Gastroesophageal sphincter (tissue), 3 donors: ENCODE measurements at regions not wholly inside any gene's neighbourhood (a gene's known extent, or its start where the extent isn't known, plus 50 kb on each side); places are given as distances from the start of the nearest gene placed in this dataset.

Source experiments
- EP300 ChIP-seq: sonication (generic); formaldehyde crosslinking; IDR thresholded peaks from one replicate; pipeline ENCODE4 v1.6.1; 2017; ENCODE audit warnings: antibody characterized with exemption, mild to moderate bottlenecking
- TF ChIP-seq, protein P1 (sequence below), 4 experiments: fragments of 200-600 bp in 2 of 4; fragments of 450-650 bp in 2 of 4; sonication (generic) in 1 of 4; IDR thresholded peaks; one replicate each; pipeline ENCODE4 v1.5.1; 2017 to 2019; ENCODE audit warnings: antibody characterized with exemption in 4 of 4, mild to moderate bottlenecking in 2 of 4, moderate library complexity in 2 of 4

- TF ChIP-seq, protein P1, sequence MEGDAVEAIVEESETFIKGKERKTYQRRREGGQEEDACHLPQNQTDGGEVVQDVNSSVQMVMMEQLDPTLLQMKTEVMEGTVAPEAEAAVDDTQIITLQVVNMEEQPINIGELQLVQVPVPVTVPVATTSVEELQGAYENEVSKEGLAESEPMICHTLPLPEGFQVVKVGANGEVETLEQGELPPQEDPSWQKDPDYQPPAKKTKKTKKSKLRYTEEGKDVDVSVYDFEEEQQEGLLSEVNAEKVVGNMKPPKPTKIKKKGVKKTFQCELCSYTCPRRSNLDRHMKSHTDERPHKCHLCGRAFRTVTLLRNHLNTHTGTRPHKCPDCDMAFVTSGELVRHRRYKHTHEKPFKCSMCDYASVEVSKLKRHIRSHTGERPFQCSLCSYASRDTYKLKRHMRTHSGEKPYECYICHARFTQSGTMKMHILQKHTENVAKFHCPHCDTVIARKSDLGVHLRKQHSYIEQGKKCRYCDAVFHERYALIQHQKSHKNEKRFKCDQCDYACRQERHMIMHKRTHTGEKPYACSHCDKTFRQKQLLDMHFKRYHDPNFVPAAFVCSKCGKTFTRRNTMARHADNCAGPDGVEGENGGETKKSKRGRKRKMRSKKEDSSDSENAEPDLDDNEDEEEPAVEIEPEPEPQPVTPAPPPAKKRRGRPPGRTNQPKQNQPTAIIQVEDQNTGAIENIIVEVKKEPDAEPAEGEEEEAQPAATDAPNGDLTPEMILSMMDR (IDR thresholded peaks at IDR 0.05), result no peak
- TF ChIP-seq EP300, result no peak
Measured at GRCh38 chr6:51214442-51214841, 395.8 kb downstream of the TFAP2B start.
